ENCODE measurements at regions not wholly inside any gene's neighbourhood (a gene's known extent, or its start where the extent isn't known, plus 50 kb on each side); places are given as distances from the start of the nearest gene placed in this dataset.

DNA sequence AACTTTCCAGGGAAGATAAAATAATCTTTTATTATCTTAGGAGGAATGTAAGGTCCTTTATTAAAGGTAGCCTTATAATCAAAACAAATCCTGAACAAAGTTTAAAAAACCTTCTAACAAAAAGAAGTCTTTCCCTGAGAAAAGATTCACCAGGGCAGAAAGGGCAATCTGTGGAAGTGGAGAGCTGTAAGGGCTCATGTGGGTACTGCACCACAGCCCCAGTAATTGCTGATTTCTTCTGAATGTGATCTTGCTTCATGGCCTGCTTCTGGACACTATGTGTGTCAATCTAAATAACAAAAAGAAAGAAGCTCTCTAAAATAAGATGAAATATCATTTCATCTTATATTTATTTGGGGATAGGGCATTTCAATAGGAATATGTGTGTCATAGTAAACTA, 1501.6 kb downstream of the OTOL1 start:
- no peaks in the 10 kb centered on the region for H3K27me3 ChIP-seq (ENCODE audit: control insufficient read depth in 1 of 2, insufficient read depth in 2 of 2, low read length in 2 of 2)
- intact Hi-C loops (cut with micrococcal nuclease; ENCODE audit: unreplicated experiment): no loop called here
- H3K4me3 ChIP-seq (replicated peaks in 1 of 3; ENCODE audit: insufficient read depth in 1 of 3, low read depth in 2 of 3, low read length in 3 of 3): no peak overlapping the region
- no peak overlapping the region for H3K4me2 ChIP-seq (ENCODE audit: low read depth, low read length)
- no peaks in the 10 kb centered on the region for H3K36me3 ChIP-seq (replicated peaks in 1 of 2; ENCODE audit: control insufficient read depth in 1 of 2, insufficient read depth in 2 of 2, low read length in 2 of 2)
- no peak for FAIRE-seq
- TF ChIP-seq, protein P1, sequence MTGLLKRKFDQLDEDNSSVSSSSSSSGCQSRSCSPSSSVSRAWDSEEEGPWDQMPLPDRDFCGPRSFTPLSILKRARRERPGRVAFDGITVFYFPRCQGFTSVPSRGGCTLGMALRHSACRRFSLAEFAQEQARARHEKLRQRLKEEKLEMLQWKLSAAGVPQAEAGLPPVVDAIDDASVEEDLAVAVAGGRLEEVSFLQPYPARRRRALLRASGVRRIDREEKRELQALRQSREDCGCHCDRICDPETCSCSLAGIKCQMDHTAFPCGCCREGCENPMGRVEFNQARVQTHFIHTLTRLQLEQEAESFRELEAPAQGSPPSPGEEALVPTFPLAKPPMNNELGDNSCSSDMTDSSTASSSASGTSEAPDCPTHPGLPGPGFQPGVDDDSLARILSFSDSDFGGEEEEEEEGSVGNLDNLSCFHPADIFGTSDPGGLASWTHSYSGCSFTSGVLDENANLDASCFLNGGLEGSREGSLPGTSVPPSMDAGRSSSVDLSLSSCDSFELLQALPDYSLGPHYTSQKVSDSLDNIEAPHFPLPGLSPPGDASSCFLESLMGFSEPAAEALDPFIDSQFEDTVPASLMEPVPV (CRISPR knock-in tag; IDR thresholded peaks at IDR 0.05): no peak
- no peak for TF ChIP-seq POLR2G (IDR thresholded peaks at IDR 0.05; ENCODE audit: low read depth, low read length)
- TF ChIP-seq, protein P2, sequence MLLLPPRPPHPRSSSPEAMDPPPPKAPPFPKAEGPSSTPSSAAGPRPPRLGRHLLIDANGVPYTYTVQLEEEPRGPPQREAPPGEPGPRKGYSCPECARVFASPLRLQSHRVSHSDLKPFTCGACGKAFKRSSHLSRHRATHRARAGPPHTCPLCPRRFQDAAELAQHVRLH (CRISPR knock-in tag; IDR thresholded peaks at IDR 0.05; ENCODE audit: borderline replicate concordance, low read depth): no peak
- TF ChIP-seq POLR2AphosphoS2 (IDR thresholded peaks at IDR 0.05; ENCODE audit: low read depth, low read length): no peak
- TF ChIP-seq SIX1 (CRISPR knock-in tag; IDR thresholded peaks at IDR 0.05; ENCODE audit: borderline replicate concordance): no peak
- no peak for TF ChIP-seq NCOA1 (CRISPR knock-in tag; IDR thresholded peaks at IDR 0.05)
- no peak for TF ChIP-seq SMAD9 (CRISPR knock-in tag; IDR thresholded peaks at IDR 0.05)
- TF ChIP-seq, protein P3, sequence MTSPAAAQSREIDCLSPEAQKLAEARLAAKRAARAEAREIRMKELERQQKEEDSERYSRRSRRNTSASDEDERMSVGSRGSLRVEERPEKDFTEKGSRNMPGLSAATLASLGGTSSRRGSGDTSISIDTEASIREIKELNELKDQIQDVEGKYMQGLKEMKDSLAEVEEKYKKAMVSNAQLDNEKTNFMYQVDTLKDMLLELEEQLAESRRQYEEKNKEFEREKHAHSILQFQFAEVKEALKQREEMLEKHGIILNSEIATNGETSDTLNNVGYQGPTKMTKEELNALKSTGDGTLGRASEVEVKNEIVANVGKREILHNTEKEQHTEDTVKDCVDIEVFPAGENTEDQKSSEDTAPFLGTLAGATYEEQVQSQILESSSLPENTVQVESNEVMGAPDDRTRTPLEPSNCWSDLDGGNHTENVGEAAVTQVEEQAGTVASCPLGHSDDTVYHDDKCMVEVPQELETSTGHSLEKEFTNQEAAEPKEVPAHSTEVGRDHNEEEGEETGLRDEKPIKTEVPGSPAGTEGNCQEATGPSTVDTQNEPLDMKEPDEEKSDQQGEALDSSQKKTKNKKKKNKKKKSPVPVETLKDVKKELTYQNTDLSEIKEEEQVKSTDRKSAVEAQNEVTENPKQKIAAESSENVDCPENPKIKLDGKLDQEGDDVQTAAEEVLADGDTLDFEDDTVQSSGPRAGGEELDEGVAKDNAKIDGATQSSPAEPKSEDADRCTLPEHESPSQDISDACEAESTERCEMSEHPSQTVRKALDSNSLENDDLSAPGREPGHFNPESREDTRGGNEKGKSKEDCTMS (CRISPR knock-in tag; conservative IDR thresholded peaks at IDR 0.05): no peak
- TF ChIP-seq ZNF333 (CRISPR knock-in tag; IDR thresholded peaks at IDR 0.05; ENCODE audit: borderline replicate concordance): no peak
- TF ChIP-seq ZNF446 (CRISPR knock-in tag; IDR thresholded peaks at IDR 0.05): no peak
- no peak for TF ChIP-seq STAG1 (CRISPR knock-in tag; IDR thresholded peaks at IDR 0.05)
- no peak for TF ChIP-seq CHD4 (IDR thresholded peaks at IDR 0.05; ENCODE audit: borderline replicate concordance, low read length)
- TF ChIP-seq ZSCAN25 (CRISPR knock-in tag; IDR thresholded peaks at IDR 0.05): no peak
- TF ChIP-seq, protein P4, sequence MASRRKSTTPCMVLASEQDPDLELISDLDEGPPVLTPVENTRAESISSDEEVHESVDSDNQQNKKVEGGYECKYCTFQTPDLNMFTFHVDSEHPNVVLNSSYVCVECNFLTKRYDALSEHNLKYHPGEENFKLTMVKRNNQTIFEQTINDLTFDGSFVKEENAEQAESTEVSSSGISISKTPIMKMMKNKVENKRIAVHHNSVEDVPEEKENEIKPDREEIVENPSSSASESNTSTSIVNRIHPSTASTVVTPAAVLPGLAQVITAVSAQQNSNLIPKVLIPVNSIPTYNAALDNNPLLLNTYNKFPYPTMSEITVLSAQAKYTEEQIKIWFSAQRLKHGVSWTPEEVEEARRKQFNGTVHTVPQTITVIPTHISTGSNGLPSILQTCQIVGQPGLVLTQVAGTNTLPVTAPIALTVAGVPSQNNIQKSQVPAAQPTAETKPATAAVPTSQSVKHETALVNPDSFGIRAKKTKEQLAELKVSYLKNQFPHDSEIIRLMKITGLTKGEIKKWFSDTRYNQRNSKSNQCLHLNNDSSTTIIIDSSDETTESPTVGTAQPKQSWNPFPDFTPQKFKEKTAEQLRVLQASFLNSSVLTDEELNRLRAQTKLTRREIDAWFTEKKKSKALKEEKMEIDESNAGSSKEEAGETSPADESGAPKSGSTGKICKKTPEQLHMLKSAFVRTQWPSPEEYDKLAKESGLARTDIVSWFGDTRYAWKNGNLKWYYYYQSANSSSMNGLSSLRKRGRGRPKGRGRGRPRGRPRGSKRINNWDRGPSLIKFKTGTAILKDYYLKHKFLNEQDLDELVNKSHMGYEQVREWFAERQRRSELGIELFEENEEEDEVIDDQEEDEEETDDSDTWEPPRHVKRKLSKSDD (CRISPR knock-in tag; IDR thresholded peaks at IDR 0.05; ENCODE audit: low read depth): no peak
- TF ChIP-seq, protein P5, sequence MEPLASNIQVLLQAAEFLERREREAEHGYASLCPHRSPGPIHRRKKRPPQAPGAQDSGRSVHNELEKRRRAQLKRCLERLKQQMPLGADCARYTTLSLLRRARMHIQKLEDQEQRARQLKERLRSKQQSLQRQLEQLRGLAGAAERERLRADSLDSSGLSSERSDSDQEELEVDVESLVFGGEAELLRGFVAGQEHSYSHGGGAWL (CRISPR knock-in tag; IDR thresholded peaks at IDR 0.05): no peak
- no peak for TF ChIP-seq ZNF674 (CRISPR knock-in tag; IDR thresholded peaks at IDR 0.05; ENCODE audit: low read depth)
- no peaks in the 10 kb centered on the region for H3K79me2 ChIP-seq (ENCODE audit: insufficient read depth, low read length)
- CTCF ChIA-PET (ENCODE audit: low intra/inter-chr PET ratio, low total read pairs): no interaction called here
- POLR2A ChIA-PET: no interaction called here
- H3K27ac ChIP-seq (ENCODE audit: extremely low read length, insufficient read depth, low read length): no peak overlapping the region
- in situ Hi-C loops (cut with HindIII; ENCODE audit: extremely low pct_ligation_motif_present, low pct_unique_long_range_greater_than_20kb): no loop called here
- no peaks in the 10 kb centered on the region for H3K4me1 ChIP-seq (ENCODE audit: insufficient read depth, low read length)
- H3K9me3 ChIP-seq (ENCODE audit: low read length): peaks cover 11% of the 10 kb centered on the region
- no peak overlapping the region for H3K9ac ChIP-seq (ENCODE audit: insufficient read depth, low read depth, low read length)
- no peaks in the 10 kb centered on the region for H4K20me1 ChIP-seq (ENCODE audit: insufficient read depth, low read length)
- no peak overlapping the region for H2AFZ ChIP-seq (ENCODE audit: low read length)
- BruUV-seq (replicated peaks): no TSS peak
- no peak for ATAC-seq
- DNase-seq (ENCODE audit: low spot score): no peak

Measured in HepG2 (cell line).